ENCODE measurements at regions not wholly inside any gene's neighbourhood (a gene's known extent, or its start where the extent isn't known, plus 50 kb on each side); places are given as distances from the start of the nearest gene placed in this dataset.

DNA sequence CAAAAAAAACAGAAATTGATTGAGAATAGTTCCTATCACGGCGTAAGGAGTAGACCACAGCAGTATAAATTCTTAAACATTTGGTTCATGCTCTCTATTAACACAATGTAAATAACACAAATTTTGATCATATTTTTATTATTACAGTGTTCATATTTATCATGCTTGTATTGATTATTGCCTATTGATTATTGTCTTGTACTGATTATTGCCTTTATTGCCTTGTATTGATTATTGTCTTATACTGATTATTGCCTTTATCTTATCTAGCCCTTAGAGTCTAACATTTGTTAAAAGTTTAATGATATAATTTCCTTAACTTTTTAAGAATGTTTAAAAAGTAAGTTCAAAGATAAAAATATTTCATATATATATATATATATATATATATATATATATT is 460.7 kb downstream of the KCNT2 start:
- no peak for TF ChIP-seq EZH2 (IDR thresholded peaks at IDR 0.05; ENCODE audit: low read depth)
- TF ChIP-seq, protein P1, sequence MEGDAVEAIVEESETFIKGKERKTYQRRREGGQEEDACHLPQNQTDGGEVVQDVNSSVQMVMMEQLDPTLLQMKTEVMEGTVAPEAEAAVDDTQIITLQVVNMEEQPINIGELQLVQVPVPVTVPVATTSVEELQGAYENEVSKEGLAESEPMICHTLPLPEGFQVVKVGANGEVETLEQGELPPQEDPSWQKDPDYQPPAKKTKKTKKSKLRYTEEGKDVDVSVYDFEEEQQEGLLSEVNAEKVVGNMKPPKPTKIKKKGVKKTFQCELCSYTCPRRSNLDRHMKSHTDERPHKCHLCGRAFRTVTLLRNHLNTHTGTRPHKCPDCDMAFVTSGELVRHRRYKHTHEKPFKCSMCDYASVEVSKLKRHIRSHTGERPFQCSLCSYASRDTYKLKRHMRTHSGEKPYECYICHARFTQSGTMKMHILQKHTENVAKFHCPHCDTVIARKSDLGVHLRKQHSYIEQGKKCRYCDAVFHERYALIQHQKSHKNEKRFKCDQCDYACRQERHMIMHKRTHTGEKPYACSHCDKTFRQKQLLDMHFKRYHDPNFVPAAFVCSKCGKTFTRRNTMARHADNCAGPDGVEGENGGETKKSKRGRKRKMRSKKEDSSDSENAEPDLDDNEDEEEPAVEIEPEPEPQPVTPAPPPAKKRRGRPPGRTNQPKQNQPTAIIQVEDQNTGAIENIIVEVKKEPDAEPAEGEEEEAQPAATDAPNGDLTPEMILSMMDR (conservative IDR thresholded peaks at IDR 0.05) = no peak

Data from PC-9 (cell line).